ENCODE measurements at regions not wholly inside any gene's neighbourhood (a gene's known extent, or its start where the extent isn't known, plus 50 kb on each side); places are given as distances from the start of the nearest gene placed in this dataset.

- Histone ChIP-seq H3K4me3 (ENCODE audit: low read depth, low read length, poor library complexity, severe bottlenecking) (no peak overlapping the region), H3K36me3 (ENCODE audit: insufficient read depth, low read length, poor library complexity, severe bottlenecking) (no peaks in the 10 kb centered on the region), H3K27me3 (replicated peaks; ENCODE audit: insufficient read depth, low read depth, low read length, poor library complexity) (no peaks in the 10 kb centered on the region), H3K4me1 (ENCODE audit: insufficient read depth, low read length, poor library complexity, severe bottlenecking) (no peaks in the 10 kb centered on the region), H3K9me3 (ENCODE audit: low read depth, low read length, poor library complexity, severe bottlenecking) (no peaks in the 10 kb centered on the region), H3K27ac (ENCODE audit: low read depth, low read length, poor library complexity, severe bottlenecking) (no peak overlapping the region)
- no TSS peak for BruUV-seq (replicated peaks)
- CTCF ChIA-PET = no interaction called here
- intact Hi-C loops (cut with micrococcal nuclease; ENCODE audit: unreplicated experiment) = no loop called here
- TF ChIP-seq CTCF (conservative IDR thresholded peaks at IDR 0.05; ENCODE audit: low read depth, low read length) (no peak), EZH2 (IDR thresholded peaks at IDR 0.05; ENCODE audit: borderline replicate concordance, low read depth, low read length, poor library complexity, severe bottlenecking) (no peak)
- no peak for DNase-seq (ENCODE audit: low spot score)
- POLR2A ChIA-PET (ENCODE audit: low non-redundant PET) = no interaction called here
These were observed 77.7 kb upstream of the PRR20A start for GRCh38 chr13:57063007-57063406.

GRCh38 chr13:57073983-57074382 lies 66.7 kb upstream of the PRR20A start:
- Histone ChIP-seq H3K9me3 (ENCODE audit: low read depth, low read length, poor library complexity, severe bottlenecking) (no peaks in the 10 kb centered on the region), H3K36me3 (ENCODE audit: insufficient read depth, low read length, poor library complexity, severe bottlenecking) (no peaks in the 10 kb centered on the region), H3K4me3 (ENCODE audit: low read depth, low read length, poor library complexity, severe bottlenecking) (no peak overlapping the region), H3K27ac (ENCODE audit: low read depth, low read length, poor library complexity, severe bottlenecking) (no peak overlapping the region), H3K27me3 (replicated peaks; ENCODE audit: insufficient read depth, low read depth, low read length, poor library complexity) (no peaks in the 10 kb centered on the region), H3K4me1 (ENCODE audit: insufficient read depth, low read length, poor library complexity, severe bottlenecking) (no peaks in the 10 kb centered on the region)
- CTCF ChIA-PET = no interaction called here
- no peak for DNase-seq (ENCODE audit: low spot score)
- TF ChIP-seq EZH2 (IDR thresholded peaks at IDR 0.05; ENCODE audit: borderline replicate concordance, low read depth, low read length, poor library complexity, severe bottlenecking) (no peak), CTCF (conservative IDR thresholded peaks at IDR 0.05; ENCODE audit: low read depth, low read length) (no peak)
- no TSS peak for BruUV-seq (replicated peaks)
- POLR2A ChIA-PET (ENCODE audit: low non-redundant PET) = no interaction called here
- intact Hi-C loops (cut with micrococcal nuclease; ENCODE audit: unreplicated experiment) = no loop called here

GRCh38 chr13:57075588-57075987 lies 65.1 kb upstream of the PRR20A start:
- Histone ChIP-seq H3K27me3 (replicated peaks; ENCODE audit: insufficient read depth, low read depth, low read length, poor library complexity) (no peaks in the 10 kb centered on the region), H3K27ac (ENCODE audit: low read depth, low read length, poor library complexity, severe bottlenecking) (no peak overlapping the region), H3K36me3 (ENCODE audit: insufficient read depth, low read length, poor library complexity, severe bottlenecking) (no peaks in the 10 kb centered on the region), H3K4me3 (ENCODE audit: low read depth, low read length, poor library complexity, severe bottlenecking) (no peak overlapping the region), H3K4me1 (ENCODE audit: insufficient read depth, low read length, poor library complexity, severe bottlenecking) (no peaks in the 10 kb centered on the region), H3K9me3 (ENCODE audit: low read depth, low read length, poor library complexity, severe bottlenecking) (no peaks in the 10 kb centered on the region)
- intact Hi-C loops (cut with micrococcal nuclease; ENCODE audit: unreplicated experiment) = no loop called here
- TF ChIP-seq EZH2 (IDR thresholded peaks at IDR 0.05; ENCODE audit: borderline replicate concordance, low read depth, low read length, poor library complexity, severe bottlenecking) = no peak
- no peak for TF ChIP-seq CTCF (conservative IDR thresholded peaks at IDR 0.05; ENCODE audit: low read depth, low read length)
- POLR2A ChIA-PET (ENCODE audit: low non-redundant PET) = no interaction called here
- DNase-seq (ENCODE audit: low spot score) = no peak
- BruUV-seq (replicated peaks) = no TSS peak
- CTCF ChIA-PET = no interaction called here
